ENCODE measurements at regions not wholly inside any gene's neighbourhood (a gene's known extent, or its start where the extent isn't known, plus 50 kb on each side); places are given as distances from the start of the nearest gene placed in this dataset.
A peak's percentile ranks its signal among the peaks of the same experiment; 100 is the strongest.
"Not testable (repeated sequence)": the region's sequence is repeated elsewhere in the genome, so short reads cannot be mapped to it uniquely, and the experiment has no call there.

DNA sequence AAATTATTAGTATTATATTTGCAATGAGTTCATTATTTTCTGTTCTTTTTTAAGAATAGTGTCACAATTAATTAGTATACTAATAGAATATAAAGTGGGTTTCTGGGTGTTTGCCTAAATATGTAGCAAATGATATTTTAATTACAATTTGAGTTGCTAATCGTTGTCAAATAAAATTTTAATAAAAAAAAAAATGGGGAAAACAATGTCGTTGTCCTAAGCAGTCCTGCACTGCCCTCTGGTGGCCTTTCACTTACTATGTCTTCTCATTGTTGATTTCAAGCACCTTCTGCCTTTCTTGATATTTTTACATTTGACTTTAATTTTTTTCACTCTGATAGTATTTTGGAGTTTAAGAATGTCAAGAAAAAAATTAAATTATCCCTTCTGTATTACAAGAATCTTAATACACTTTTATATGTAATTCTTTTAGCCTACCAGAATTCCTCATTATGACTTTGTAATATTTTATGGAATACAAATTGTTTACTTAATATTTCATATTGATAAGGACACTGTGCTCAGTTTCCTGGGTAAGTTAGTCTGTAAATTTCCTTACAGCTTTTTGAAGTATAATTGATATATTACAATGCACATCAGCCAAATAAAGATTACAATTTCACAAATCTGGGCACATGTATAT, 104.5 kb upstream of the FMN2 start:
- no peak for ATAC-seq (ENCODE audit: low FRiP score in 2 of 2)
- no peaks in the 10 kb centered on the region for H3K4me1 ChIP-seq

DNA sequence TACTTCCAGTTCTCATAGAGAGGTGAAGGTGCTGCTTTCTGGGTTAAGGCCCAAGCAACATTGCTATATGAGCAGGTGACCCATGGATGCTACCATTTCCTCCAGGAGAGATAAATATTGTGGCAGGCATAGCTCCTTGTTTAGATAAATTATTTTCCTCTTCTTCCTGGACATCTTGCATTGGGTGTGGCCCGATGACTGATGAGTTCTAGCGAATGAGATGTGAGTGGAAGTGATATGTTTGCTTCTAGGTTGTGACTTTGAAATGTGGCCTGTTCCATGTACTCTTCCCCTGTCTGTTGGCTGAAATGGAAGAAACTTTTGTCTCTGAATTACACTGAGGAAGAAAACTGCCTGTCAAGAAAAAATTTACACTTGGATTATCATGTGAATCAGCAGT, 101.7 kb upstream of the FMN2 start:
- WGBS, 2 donors: 53% methylated on average over 2 of the region's 2 CpGs
- no peaks in the 10 kb centered on the region for H3K27me3 ChIP-seq
- H3K9me3 ChIP-seq: peaks cover 0 to 5% (median 0%) of the 10 kb centered on the region in 4 donors
- no peak overlapping the region for H3K4me3 ChIP-seq
- no peak for TF ChIP-seq EP300 (IDR thresholded peaks at IDR 0.05)
- TF ChIP-seq, protein P1, sequence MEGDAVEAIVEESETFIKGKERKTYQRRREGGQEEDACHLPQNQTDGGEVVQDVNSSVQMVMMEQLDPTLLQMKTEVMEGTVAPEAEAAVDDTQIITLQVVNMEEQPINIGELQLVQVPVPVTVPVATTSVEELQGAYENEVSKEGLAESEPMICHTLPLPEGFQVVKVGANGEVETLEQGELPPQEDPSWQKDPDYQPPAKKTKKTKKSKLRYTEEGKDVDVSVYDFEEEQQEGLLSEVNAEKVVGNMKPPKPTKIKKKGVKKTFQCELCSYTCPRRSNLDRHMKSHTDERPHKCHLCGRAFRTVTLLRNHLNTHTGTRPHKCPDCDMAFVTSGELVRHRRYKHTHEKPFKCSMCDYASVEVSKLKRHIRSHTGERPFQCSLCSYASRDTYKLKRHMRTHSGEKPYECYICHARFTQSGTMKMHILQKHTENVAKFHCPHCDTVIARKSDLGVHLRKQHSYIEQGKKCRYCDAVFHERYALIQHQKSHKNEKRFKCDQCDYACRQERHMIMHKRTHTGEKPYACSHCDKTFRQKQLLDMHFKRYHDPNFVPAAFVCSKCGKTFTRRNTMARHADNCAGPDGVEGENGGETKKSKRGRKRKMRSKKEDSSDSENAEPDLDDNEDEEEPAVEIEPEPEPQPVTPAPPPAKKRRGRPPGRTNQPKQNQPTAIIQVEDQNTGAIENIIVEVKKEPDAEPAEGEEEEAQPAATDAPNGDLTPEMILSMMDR (IDR thresholded peaks at IDR 0.05): no peak
- no peak for TF ChIP-seq POLR2AphosphoS5 (IDR thresholded peaks at IDR 0.05)
- TF ChIP-seq POLR2A (IDR thresholded peaks at IDR 0.05): no peak
- H3K36me3 ChIP-seq: no peaks in the 10 kb centered on the region
- H3K4me1 ChIP-seq: no peaks in the 10 kb centered on the region
- DNase-seq (no peak), ATAC-seq (ENCODE audit: low FRiP score in 2 of 2) (no peak)
- no peak overlapping the region for H3K27ac ChIP-seq

More for the DNA sequence above, 104.5 kb upstream of the FMN2 start:
- no peak overlapping the region for H3K27ac ChIP-seq
- no peaks in the 10 kb centered on the region for H3K27me3 ChIP-seq
- no peak for DNase-seq
- no peak overlapping the region for H3K4me3 ChIP-seq
- TF ChIP-seq POLR2A (IDR thresholded peaks at IDR 0.05): no peak
- TF ChIP-seq, protein P1 (IDR thresholded peaks at IDR 0.05): peak in 5 of 6 experiments; percentile 8 to 43 (median 33)
- WGBS, 2 donors: 6 to 10% methylated on average over 2 of the region's 2 CpGs
- H3K9me3 ChIP-seq: peaks cover 0 to 9% (median 0%) of the 10 kb centered on the region in 4 donors
- no peaks in the 10 kb centered on the region for H3K36me3 ChIP-seq

DNA sequence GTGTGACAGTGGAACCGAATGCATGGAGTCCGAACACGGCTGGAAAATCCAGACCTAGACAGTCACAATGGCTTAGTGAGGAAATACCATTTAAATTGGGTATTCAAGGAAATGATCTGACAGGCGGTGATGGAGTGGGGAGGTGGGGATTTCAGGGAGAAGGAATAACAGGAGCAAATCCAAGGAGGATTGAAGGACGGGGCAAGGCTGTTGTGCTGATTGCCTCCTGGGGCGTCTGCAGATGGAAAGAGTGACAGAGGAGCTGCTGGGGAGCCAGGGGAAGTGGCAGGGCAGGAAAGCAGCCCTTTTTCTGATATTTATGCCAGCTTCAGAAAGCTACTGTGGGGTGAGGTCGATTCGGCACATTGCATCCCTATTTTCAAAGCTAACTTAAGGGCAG, 99.1 kb upstream of the FMN2 start:
- not testable (repeated sequence) for H3K9me3 ChIP-seq; H3K4me1 ChIP-seq; H3K27me3 ChIP-seq; H3K27ac ChIP-seq; H3K36me3 ChIP-seq; ATAC-seq (ENCODE audit: low FRiP score in 2 of 2); H3K4me3 ChIP-seq; DNase-seq
- 56 to 60% methylated on average over 5 to 8 of the region's 8 CpGs for WGBS, 2 donors

DNA sequence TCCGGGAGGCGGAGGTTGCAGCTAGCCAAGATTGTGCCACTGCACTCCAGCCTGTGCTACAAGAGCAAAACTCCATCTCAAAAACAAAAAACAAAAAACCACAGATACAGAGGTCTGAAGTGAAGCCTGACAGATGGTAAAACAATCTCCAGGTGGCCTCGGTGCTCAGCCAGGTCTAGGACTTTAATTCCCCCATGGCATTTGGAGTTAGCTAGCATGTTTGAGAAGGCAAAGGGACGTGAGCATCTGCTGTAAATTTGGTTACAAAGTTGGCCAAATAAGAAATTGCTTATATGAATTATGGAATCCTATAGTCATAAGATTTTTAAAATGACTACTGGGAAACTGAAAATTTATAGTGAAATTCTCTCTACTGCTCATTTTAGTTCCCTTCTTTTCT, 98.3 kb upstream of the FMN2 start:
- ATAC-seq (ENCODE audit: low FRiP score in 2 of 2) (no peak), DNase-seq (no peak)
- H3K4me1 ChIP-seq: peaks cover 9 to 12% (median 10%) of the 10 kb centered on the region in 4 donors
- no peaks in the 10 kb centered on the region for H3K36me3 ChIP-seq
- H3K9me3 ChIP-seq: no peaks in the 10 kb centered on the region
- no peak overlapping the region for H3K27ac ChIP-seq
- no peak for TF ChIP-seq POLR2A (IDR thresholded peaks at IDR 0.05)
- peaks cover 0 to 12% (median 10%) of the 10 kb centered on the region in 4 donors for H3K27me3 ChIP-seq
- no peak overlapping the region for H3K4me3 ChIP-seq
- WGBS, 2 donors: 73 to 80% methylated on average over 4 of the region's 4 CpGs

DNA sequence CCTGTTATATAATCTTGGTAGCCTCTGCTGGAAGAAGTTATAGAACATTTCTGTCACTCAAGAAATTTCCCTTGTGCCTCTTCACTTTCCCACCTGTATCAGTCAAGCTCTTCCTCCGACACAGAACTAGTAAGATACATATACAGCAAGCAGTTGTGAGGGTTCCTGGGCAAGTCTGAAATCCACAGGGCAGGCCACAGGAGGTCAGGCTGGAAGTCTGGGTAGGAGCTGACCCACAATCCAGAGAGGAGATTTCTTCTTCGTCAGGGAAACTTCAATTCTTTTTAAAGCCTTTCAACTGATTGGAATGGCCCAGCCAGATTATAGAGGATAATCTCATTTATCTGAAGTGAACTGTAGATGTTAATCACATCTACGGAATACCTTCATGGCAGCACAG, 96.4 kb upstream of the FMN2 start:
- TF ChIP-seq EP300 (IDR thresholded peaks at IDR 0.05): no peak
- TF ChIP-seq, protein P1 (IDR thresholded peaks at IDR 0.05): no peak
- no peak for TF ChIP-seq POLR2A (IDR thresholded peaks at IDR 0.05)
- no peak for TF ChIP-seq POLR2AphosphoS5 (IDR thresholded peaks at IDR 0.05)
- Histone ChIP-seq H3K27me3 (peaks cover 0 to 16% (median 12%) of the 10 kb centered on the region in 4 donors), H3K4me1 (peaks cover 9 to 12% (median 10%) of the 10 kb centered on the region in 4 donors), H3K9me3 (no peaks in the 10 kb centered on the region), H3K4me3 (no peak overlapping the region), H3K27ac (no peak overlapping the region), H3K36me3 (no peaks in the 10 kb centered on the region)
- 87 to 95% methylated on average over 3 of the region's 3 CpGs for WGBS, 2 donors
- DNase-seq: no peak
- no peak for ATAC-seq (ENCODE audit: low FRiP score in 2 of 2)

DNA sequence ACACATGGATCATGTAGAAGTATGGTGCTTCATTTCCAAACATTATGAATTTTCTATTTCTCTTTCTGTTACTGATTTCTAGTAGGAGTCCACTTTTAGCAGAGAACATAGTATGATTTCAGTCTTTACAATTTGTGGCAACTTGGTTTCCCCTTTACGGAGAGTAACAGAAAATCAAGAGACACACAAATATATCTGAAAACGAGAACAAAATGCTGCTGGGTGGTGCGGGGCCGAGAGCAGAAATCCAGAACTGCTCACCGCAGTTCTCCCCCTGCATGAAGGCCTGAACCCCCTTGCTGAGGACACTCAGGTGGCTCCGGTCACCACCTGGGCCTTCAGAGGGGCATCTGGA, 94.5 kb upstream of the FMN2 start:
- peaks cover 9 to 12% (median 10%) of the 10 kb centered on the region in 4 donors for H3K4me1 ChIP-seq
- H3K9me3 ChIP-seq: no peaks in the 10 kb centered on the region
- H3K27ac ChIP-seq: no peak overlapping the region
- WGBS, 2 donors: 53 to 67% methylated on average over 5 to 6 of the region's 6 CpGs
- DNase-seq: no peak
- no peaks in the 10 kb centered on the region for H3K36me3 ChIP-seq
- TF ChIP-seq POLR2AphosphoS5 (IDR thresholded peaks at IDR 0.05) (no peak), POLR2A (IDR thresholded peaks at IDR 0.05) (no peak), EP300 (IDR thresholded peaks at IDR 0.05) (no peak)
- TF ChIP-seq, protein P1 (IDR thresholded peaks at IDR 0.05): no peak
- H3K4me3 ChIP-seq: peak overlapping the region in 1 of 4 donors; percentile 39
- peak in 1 of 2 donors; percentile 30 for ATAC-seq (ENCODE audit: low FRiP score in 2 of 2)
- peaks cover 0 to 16% (median 12%) of the 10 kb centered on the region in 4 donors for H3K27me3 ChIP-seq
